Endothelial cell of umbilical vein (primary cell): ENCODE measurements at regions not wholly inside any gene's neighbourhood (a gene's known extent, or its start where the extent isn't known, plus 50 kb on each side); places are given as distances from the start of the nearest gene placed in this dataset.

Experiments
- EZH2 ChIP-seq: IDR thresholded peaks from 2 replicates; pipeline ENCODE4 v1.6.1; 2012; ENCODE audit warnings: borderline replicate concordance, low read depth, mild to moderate bottlenecking, moderate library complexity, low read length, inconsistent platforms; ENCODE audit not compliant: severe bottlenecking
- JUN ChIP-seq: IDR thresholded peaks from 2 replicates; pipeline ENCODE4 v1.6.1; 2011; ENCODE audit warnings: borderline replicate concordance, low read depth; ENCODE audit not compliant: insufficient read length, insufficient read depth
- MAX ChIP-seq: IDR thresholded peaks from 2 replicates; pipeline ENCODE4 v1.6.1; 2011; ENCODE audit not compliant: insufficient read depth, insufficient read length
- POLR2A ChIP-seq: IDR thresholded peaks from 2 replicates; pipeline ENCODE4 v1.6.1; 2012; ENCODE audit warnings: low read depth, mild to moderate bottlenecking, control low read depth, low read length
- POLR2AphosphoS5 ChIP-seq: IDR thresholded peaks from 2 replicates; pipeline ENCODE4 v1.6.1; 2012; ENCODE audit warnings: low read depth, mild to moderate bottlenecking, control low read depth, low read length, moderate library complexity; ENCODE audit not compliant: insufficient read depth
- TF ChIP-seq, protein P1 (sequence below), 2 donors: IDR thresholded peaks; 1 replicate in 1 of 2; 2 replicates in 1 of 2; pipeline ENCODE4 v1.5.1; 2011; ENCODE audit warnings: low read length in 2 of 2, mild to moderate bottlenecking in 2 of 2, moderate library complexity in 2 of 2, control low read depth in 1 of 2, inconsistent platforms in 1 of 2, low read depth in 1 of 2; ENCODE audit not compliant: insufficient read depth in 1 of 2; ENCODE audit errors: extremely low read depth in 1 of 2

DNA sequence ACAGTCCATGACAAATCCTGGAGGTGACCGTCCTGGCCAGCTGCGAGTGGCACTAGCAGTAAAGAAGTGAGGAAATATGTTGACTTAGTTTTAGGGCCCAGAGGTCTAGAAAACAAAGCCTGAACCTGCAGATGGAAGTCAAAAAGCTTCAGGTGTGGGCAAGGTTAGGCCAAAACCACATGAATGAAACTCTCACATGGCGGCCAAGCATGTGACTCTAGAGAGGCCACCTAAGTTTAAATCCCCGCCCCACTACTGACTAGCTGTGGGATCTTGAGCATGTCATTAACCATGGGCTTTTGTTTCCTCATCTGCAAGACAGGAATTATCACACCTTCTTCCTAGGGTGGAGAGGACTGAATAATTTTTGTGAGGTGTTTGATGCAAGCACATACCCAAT, 148.2 kb upstream of the DAB1 start:
- TF ChIP-seq, protein P1, sequence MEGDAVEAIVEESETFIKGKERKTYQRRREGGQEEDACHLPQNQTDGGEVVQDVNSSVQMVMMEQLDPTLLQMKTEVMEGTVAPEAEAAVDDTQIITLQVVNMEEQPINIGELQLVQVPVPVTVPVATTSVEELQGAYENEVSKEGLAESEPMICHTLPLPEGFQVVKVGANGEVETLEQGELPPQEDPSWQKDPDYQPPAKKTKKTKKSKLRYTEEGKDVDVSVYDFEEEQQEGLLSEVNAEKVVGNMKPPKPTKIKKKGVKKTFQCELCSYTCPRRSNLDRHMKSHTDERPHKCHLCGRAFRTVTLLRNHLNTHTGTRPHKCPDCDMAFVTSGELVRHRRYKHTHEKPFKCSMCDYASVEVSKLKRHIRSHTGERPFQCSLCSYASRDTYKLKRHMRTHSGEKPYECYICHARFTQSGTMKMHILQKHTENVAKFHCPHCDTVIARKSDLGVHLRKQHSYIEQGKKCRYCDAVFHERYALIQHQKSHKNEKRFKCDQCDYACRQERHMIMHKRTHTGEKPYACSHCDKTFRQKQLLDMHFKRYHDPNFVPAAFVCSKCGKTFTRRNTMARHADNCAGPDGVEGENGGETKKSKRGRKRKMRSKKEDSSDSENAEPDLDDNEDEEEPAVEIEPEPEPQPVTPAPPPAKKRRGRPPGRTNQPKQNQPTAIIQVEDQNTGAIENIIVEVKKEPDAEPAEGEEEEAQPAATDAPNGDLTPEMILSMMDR (IDR thresholded peaks at IDR 0.05; ENCODE audit: extremely low read depth in 1 of 2, insufficient read depth in 1 of 2, low read depth in 1 of 2, low read length in 2 of 2) = no peak
- TF ChIP-seq POLR2AphosphoS5 (no peak), EZH2 (no peak), MAX (no peak), POLR2A (no peak), JUN (no peak)
